Parathyroid adenoma (tissue), 2 donors: ENCODE measurements at regions not wholly inside any gene's neighbourhood (a gene's known extent, or its start where the extent isn't known, plus 50 kb on each side); places are given as distances from the start of the nearest gene placed in this dataset.

Source experiments
- H2AFZ ChIP-seq: fragments of 300-600 bp; sonication (generic); one replicate; pipeline ENCODE4 v1.7.0; 2017; ENCODE audit warnings: antibody characterized with exemption, mild to moderate bottlenecking
- H3K27ac ChIP-seq: fragments of 300-600 bp; sonication (generic); one replicate; pipeline ENCODE4 v1.7.0; 2017
- H3K27me3 ChIP-seq: fragments of 300-600 bp; sonication (generic); one replicate; pipeline ENCODE4 v1.7.0; 2017; ENCODE audit warnings: low read length; ENCODE audit not compliant: control insufficient read depth, insufficient read depth
- H3K36me3 ChIP-seq: fragments of 300-600 bp; sonication (generic); one replicate; pipeline ENCODE4 v1.7.0; 2017; ENCODE audit warnings: low read length; ENCODE audit not compliant: control insufficient read depth, insufficient read depth
- H3K4me1 ChIP-seq: fragments of 300-600 bp; sonication (generic); one replicate; pipeline ENCODE4 v1.7.0; 2017; ENCODE audit warnings: control low read depth
- H3K4me2 ChIP-seq: fragments of 300-600 bp; sonication (generic); one replicate; pipeline ENCODE4 v1.7.0; 2017; ENCODE audit warnings: low read length
- H3K4me3 ChIP-seq: fragments of 300-600 bp; sonication (generic); one replicate; pipeline ENCODE4 v1.7.0; 2017; ENCODE audit warnings: low read depth, low read length
- H3K79me2 ChIP-seq: fragments of 300-600 bp; sonication (generic); one replicate; pipeline ENCODE4 v1.7.0; 2017; ENCODE audit warnings: control low read depth
- H3K9ac ChIP-seq: fragments of 300-600 bp; sonication (generic); one replicate; pipeline ENCODE4 v1.7.0; 2017; ENCODE audit warnings: mild to moderate bottlenecking
- H3K9me3 ChIP-seq: fragments of 300-600 bp; sonication (generic); one replicate; pipeline ENCODE4 v1.7.0; 2017; ENCODE audit warnings: low read length; ENCODE audit not compliant: control insufficient read depth
- CTCF ChIP-seq: fragments of 300-600 bp; sonication (generic); IDR thresholded peaks from one replicate; pipeline ENCODE4 v1.7.0; 2017; ENCODE audit warnings: antibody characterized with exemption, mild to moderate bottlenecking
- donor health status: primary hyperparathyroidism.

- no peak for TF ChIP-seq CTCF
- no peak overlapping the region for H2AFZ ChIP-seq
- no peaks in the 10 kb centered on the region for H3K36me3 ChIP-seq
- no peak overlapping the region for H3K9ac ChIP-seq
- H3K27me3 ChIP-seq = no peaks in the 10 kb centered on the region
- H3K79me2 ChIP-seq = peaks cover 24% of the 10 kb centered on the region
- no peaks in the 10 kb centered on the region for H3K9me3 ChIP-seq
- H3K4me1 ChIP-seq = peaks cover 17% of the 10 kb centered on the region
- no peak overlapping the region for H3K4me2 ChIP-seq
- no peak overlapping the region for H3K4me3 ChIP-seq
- H3K27ac ChIP-seq = peak overlapping the region; percentile 12
Observed at GRCh38 chr11:33449798-33450197, 192.6 kb downstream of the HIPK3 start.

GRCh38 chr11:33448461-33449130 lies 191.4 kb downstream of the HIPK3 start:
- H3K4me3 ChIP-seq = no peak overlapping the region
- no peaks in the 10 kb centered on the region for H3K27me3 ChIP-seq
- no peak overlapping the region for H3K27ac ChIP-seq
- H2AFZ ChIP-seq = no peak overlapping the region
- no peaks in the 10 kb centered on the region for H3K9me3 ChIP-seq
- no peak overlapping the region for H3K9ac ChIP-seq
- H3K36me3 ChIP-seq = no peaks in the 10 kb centered on the region
- H3K4me1 ChIP-seq = peaks cover 14% of the 10 kb centered on the region
- no peak overlapping the region for H3K4me2 ChIP-seq
- TF ChIP-seq CTCF = no peak
- H3K79me2 ChIP-seq = peaks cover 22% of the 10 kb centered on the region

- Histone ChIP-seq H3K4me1 (peaks cover 10% of the 10 kb centered on the region), H3K4me3 (no peak overlapping the region), H3K36me3 (no peaks in the 10 kb centered on the region), H2AFZ (no peak overlapping the region), H3K9ac (no peak overlapping the region), H3K4me2 (no peak overlapping the region), H3K27ac (peak overlapping the region; percentile 25), H3K9me3 (no peaks in the 10 kb centered on the region), H3K27me3 (no peaks in the 10 kb centered on the region), H3K79me2 (peaks cover 22% of the 10 kb centered on the region)
- TF ChIP-seq CTCF = no peak
Observed at GRCh38 chr11:33445761-33446161, 188.6 kb downstream of the HIPK3 start.

- no peak for TF ChIP-seq CTCF
- no peaks in the 10 kb centered on the region for H3K36me3 ChIP-seq
- H2AFZ ChIP-seq = no peak overlapping the region
- H3K4me1 ChIP-seq = peaks cover 10% of the 10 kb centered on the region
- no peaks in the 10 kb centered on the region for H3K27me3 ChIP-seq
- no peaks in the 10 kb centered on the region for H3K9me3 ChIP-seq
- H3K27ac ChIP-seq = peak overlapping the region; percentile 25
- no peak overlapping the region for H3K4me2 ChIP-seq
- H3K9ac ChIP-seq = no peak overlapping the region
- no peak overlapping the region for H3K4me3 ChIP-seq
- H3K79me2 ChIP-seq = peaks cover 19% of the 10 kb centered on the region
Observed at GRCh38 chr11:33444835-33445594, 187.8 kb downstream of the HIPK3 start.
